RWPE1 (cell line): ENCODE measurements at regions not wholly inside any gene's neighbourhood (a gene's known extent, or its start where the extent isn't known, plus 50 kb on each side); places are given as distances from the start of the nearest gene placed in this dataset.
"Not testable (repeated sequence)": the region's sequence is repeated elsewhere in the genome, so short reads cannot be mapped to it uniquely, and the experiment has no call there.

Experiments used
- CTCF ChIA-PET: fragments of 350-600 bp; sonication (Branson Sonifier 250); formaldehyde crosslinking; extraction: SDS; loops from one replicate; lab custom pipeline; 2021; lab: Yijun Ruan, JAX
- POLR2A ChIA-PET: fragments of 400-600 bp; formaldehyde crosslinking; extraction: SDS; loops from one replicate; lab custom pipeline; 2020; ENCODE audit warnings: antibody characterized with exemption; ENCODE audit not compliant: low non-redundant PET; lab: Yijun Ruan, JAX
- DNase-seq: peaks from one replicate; pipeline ENCODE4 v3.0.0; 2012; ENCODE audit warnings: low spot score
- H3K27ac ChIP-seq: fragments of 450-650 bp; 2 replicates; pipeline ENCODE4 v1.5.1; 2017
- CTCF ChIP-seq: fragments of 450-650 bp; conservative IDR thresholded peaks from 2 replicates; pipeline ENCODE4 v1.5.1; 2017; ENCODE audit warnings: low read depth, mild to moderate bottlenecking

DNA sequence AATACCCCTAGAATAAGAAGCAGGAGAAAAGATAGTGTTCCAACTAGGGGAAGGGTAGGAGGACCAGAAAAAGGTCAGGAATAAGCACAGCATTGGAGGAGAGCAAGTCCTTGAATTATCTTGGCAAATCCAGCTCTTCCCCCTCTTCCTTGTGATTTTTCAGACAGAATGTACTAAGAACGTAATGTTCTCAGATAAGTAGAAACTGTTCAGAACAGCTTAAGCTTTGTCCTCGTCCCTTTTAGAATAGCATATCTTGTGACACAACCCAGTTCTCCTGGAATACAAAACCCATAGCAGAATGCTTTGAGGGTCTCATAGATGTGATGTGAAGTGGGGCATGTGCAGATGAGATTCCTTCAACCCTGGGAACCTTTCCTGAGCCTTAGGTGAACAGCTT, 97.4 kb downstream of the EMB start:
- no peak for DNase-seq
- TF ChIP-seq CTCF = no peak
- CTCF ChIA-PET = interaction anchor here (0.6 to 0.7 kb wide), 2 partner anchors 13 to 23 kb away, joined by 3 read pairs; no protein-coding TSS in a partner anchor
- no peak overlapping the region for H3K27ac ChIP-seq
- POLR2A ChIA-PET = no interaction called here

- ChIA-PET POLR2A (no interaction called here), CTCF (no interaction called here)
- DNase-seq = no peak
- TF ChIP-seq CTCF = no peak
- H3K27ac ChIP-seq = no peak overlapping the region
These were observed 100.3 kb downstream of the EMB start for GRCh38 chr5:50340757-50341156.

GRCh38 chr5:50330633-50331032, 110.5 kb downstream of the EMB start:
- POLR2A ChIA-PET, DNase-seq, H3K27ac ChIP-seq: not testable (repeated sequence)
- CTCF ChIA-PET = interaction anchor here (0.7 kb wide), 1 partner anchor 13 kb away, joined by 3 read pairs; no protein-coding TSS in a partner anchor

DNA sequence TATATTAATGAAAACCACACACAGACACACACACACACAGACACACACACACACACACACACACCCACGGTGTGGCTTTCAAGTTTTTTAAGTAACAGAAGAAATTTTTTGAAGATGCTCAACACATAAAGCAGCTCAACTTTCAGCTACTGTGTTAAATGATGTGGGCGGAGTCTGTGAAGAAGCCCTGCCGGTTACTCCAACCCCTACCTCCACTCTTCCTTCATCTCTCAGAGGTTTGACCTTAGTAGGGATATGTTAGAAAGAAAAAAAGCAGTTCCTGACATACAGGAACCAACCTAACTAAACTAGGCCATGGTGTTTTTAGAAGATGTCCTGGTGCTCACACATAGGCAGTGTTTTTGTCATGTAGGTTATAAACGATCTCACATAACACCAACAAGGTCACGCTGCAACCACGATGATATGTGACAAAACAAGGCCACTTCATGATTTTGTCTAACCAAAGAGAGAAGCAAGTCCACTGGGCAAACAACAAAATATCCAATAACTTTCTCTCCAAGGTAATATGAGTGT, 112.8 kb downstream of the EMB start:
- no peak for DNase-seq
- no peak overlapping the region for H3K27ac ChIP-seq
- TF ChIP-seq CTCF = no peak
- ChIA-PET POLR2A (no interaction called here), CTCF (no interaction called here)

DNA sequence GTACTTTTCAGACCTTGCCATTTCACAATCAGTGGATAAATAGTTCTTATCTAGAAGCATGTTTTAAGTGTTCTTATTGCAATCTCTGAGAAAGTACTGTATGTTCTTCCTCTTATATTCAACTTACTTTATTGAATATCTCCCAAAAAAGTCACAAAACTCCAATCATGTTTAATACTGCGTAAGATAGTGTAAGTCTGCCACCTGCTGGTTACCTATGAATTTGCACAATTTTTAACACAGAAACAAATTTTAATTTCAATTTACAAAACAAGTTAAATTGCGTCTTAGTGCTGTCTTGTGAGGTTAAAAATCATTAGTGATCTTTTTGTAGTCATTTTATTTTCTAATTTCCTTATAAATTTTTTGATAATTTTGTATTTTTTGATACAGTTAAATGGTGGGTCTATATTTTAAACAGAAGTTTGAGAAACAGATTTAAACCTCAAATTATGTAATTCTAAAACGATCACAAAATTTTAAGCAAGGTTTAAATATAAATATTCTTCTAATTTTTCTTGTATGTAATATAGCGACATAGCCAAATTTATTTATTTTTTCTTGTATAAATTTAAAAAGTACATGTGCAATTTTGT, 115.8 kb downstream of the EMB start:
- ChIA-PET CTCF (interaction anchor here (0.7 kb wide), 1 partner anchor 137 kb away, joined by 4 read pairs; no protein-coding TSS in a partner anchor), POLR2A (no interaction called here)
- TF ChIP-seq CTCF = peak; percentile 83
- DNase-seq = no peak
- H3K27ac ChIP-seq = no peak overlapping the region

GRCh38 chr5:50320131-50320749, 120.8 kb downstream of the EMB start:
- H3K27ac ChIP-seq = no peak overlapping the region
- ChIA-PET CTCF (interaction anchor here (0.7 kb wide), 1 partner anchor 23 kb away, joined by 3 read pairs; no protein-coding TSS in a partner anchor), POLR2A (no interaction called here)
- DNase-seq = peak; percentile 13
- TF ChIP-seq CTCF = peak; percentile 72

- CTCF ChIA-PET = interaction anchor here (1.0 kb wide), 1 partner anchor 16 kb away, joined by 3 read pairs; no protein-coding TSS in a partner anchor
- POLR2A ChIA-PET = no interaction called here
- TF ChIP-seq CTCF = no peak
- DNase-seq = no peak
- no peak overlapping the region for H3K27ac ChIP-seq
These were observed 122.9 kb downstream of the EMB start for GRCh38 chr5:50318220-50318619.

DNA sequence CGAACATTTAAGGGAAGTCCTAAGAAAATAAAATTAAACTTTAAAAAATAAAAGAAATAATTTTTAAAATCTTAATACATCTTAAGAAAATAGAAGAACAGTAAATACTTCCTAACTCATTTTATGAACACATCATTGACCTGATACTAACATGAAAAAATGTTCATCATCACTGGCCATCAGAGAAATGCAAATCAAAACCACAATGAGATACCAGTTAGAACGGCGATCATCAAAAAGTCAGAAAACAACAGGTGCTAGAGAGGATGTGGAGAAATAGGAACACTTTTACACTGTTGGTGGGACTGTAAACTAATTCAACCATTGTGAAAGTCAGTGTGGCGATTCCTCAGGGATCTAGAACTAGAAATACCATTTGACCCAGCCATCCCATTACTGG, 134.6 kb downstream of the EMB start:
- CTCF ChIA-PET, POLR2A ChIA-PET, H3K27ac ChIP-seq, DNase-seq: not testable (repeated sequence)
